IMR-90 (cell line): ENCODE measurements at regions not wholly inside any gene's neighbourhood (a gene's known extent, or its start where the extent isn't known, plus 50 kb on each side); places are given as distances from the start of the nearest gene placed in this dataset.

Experiments used
- ATAC-seq: fragments of 200-7000 bp; cut with Tn5 transposase; 2 replicates; pipeline ENCODE4 v1.9.1; 2020; ENCODE audit warnings: low read depth, mild to moderate bottlenecking, moderate library complexity
- BruUV-seq: library from RNA; stranded (reverse); fragments of 400-500 nt; replicated peaks from 2 replicates; lab custom pipeline; 2021; lab: Mats Ljungman, UMichigan
- CTCF ChIA-PET: fragments of 300-600 bp; formaldehyde crosslinking; extraction: SDS; loops from one replicate; lab custom pipeline; 2021; ENCODE audit warnings: antibody characterized with exemption; lab: Yijun Ruan, JAX
- POLR2A ChIA-PET: fragments of 300-600 bp; sonication (Branson Sonifier 250); formaldehyde crosslinking; loops from one replicate; lab custom pipeline; 2022; ENCODE audit warnings: antibody characterized with exemption; ENCODE audit not compliant: unreplicated experiment; lab: Charles Lee
- DNase-seq: peaks from one replicate; pipeline ENCODE4 v3.0.0; 2013
- H2AFZ ChIP-seq: replicated peaks from 2 replicates; pipeline ENCODE3; 2013; ENCODE audit warnings: low read length, mild to moderate bottlenecking; ENCODE audit not compliant: poor library complexity
- H2AK5ac ChIP-seq: 2 replicates; pipeline ENCODE4 v1.6.1; 2013; ENCODE audit warnings: low read depth, low read length, inconsistent platforms
- H2AK9ac ChIP-seq: replicated peaks from 2 replicates; pipeline ENCODE3; 2013; ENCODE audit warnings: mild to moderate bottlenecking, low read depth, low read length, moderate library complexity; ENCODE audit not compliant: poor library complexity
- H2BK120ac ChIP-seq: 2 replicates; pipeline ENCODE4 v1.6.1; 2013; ENCODE audit warnings: low read depth, low read length, inconsistent platforms
- H2BK15ac ChIP-seq: 3 replicates; pipeline ENCODE4 v1.6.1; 2013; ENCODE audit warnings: low read depth, low read length, inconsistent platforms
- H2BK20ac ChIP-seq: 2 replicates; pipeline ENCODE4 v1.6.1; 2013; ENCODE audit warnings: low read depth, mild to moderate bottlenecking, inconsistent platforms, low read length, moderate library complexity
- H2BK5ac ChIP-seq: 2 replicates; pipeline ENCODE4 v1.6.1; 2013; ENCODE audit warnings: mild to moderate bottlenecking, low read depth, low read length, inconsistent platforms; ENCODE audit not compliant: poor library complexity, severe bottlenecking
- H3K14ac ChIP-seq: replicated peaks from 2 replicates; pipeline ENCODE4 v1.6.1; 2013; ENCODE audit warnings: low read depth, low read length, inconsistent platforms
- H3K18ac ChIP-seq: 2 replicates; pipeline ENCODE4 v1.6.1; 2013; ENCODE audit warnings: low read depth, low read length, control low read depth
- H3K23ac ChIP-seq: 2 replicates; pipeline ENCODE4 v1.6.1; 2013; ENCODE audit warnings: low read depth, low read length, inconsistent platforms
- H3K27ac ChIP-seq: 2 replicates; pipeline ENCODE4 v1.5.1; 2013; ENCODE audit warnings: mild to moderate bottlenecking, control low read depth, low read length; ENCODE audit not compliant: insufficient read depth
- H3K27me3 ChIP-seq: 2 replicates; pipeline ENCODE4 v1.6.1; 2013; ENCODE audit warnings: low read length; ENCODE audit not compliant: control insufficient read depth, insufficient read depth
- H3K36me3 ChIP-seq: 2 replicates; pipeline ENCODE4 v1.6.1; 2013; ENCODE audit warnings: low read length, mixed read lengths; ENCODE audit not compliant: control insufficient read depth, insufficient read depth
- H3K4ac ChIP-seq: 2 replicates; pipeline ENCODE4 v1.6.1; 2013; ENCODE audit warnings: low read depth, low read length, inconsistent platforms
- H3K4me1 ChIP-seq: 2 replicates; pipeline ENCODE4 v1.6.1; 2013; ENCODE audit warnings: low read length, mixed read lengths; ENCODE audit not compliant: control insufficient read depth, insufficient read depth
- H3K4me2 ChIP-seq: 2 replicates; pipeline ENCODE4 v1.6.1; 2013; ENCODE audit warnings: low read depth, mild to moderate bottlenecking, control low read depth, low read length, moderate library complexity
- H3K4me3 ChIP-seq: 2 replicates; pipeline ENCODE4 v1.5.1; 2013; ENCODE audit warnings: low read depth, mild to moderate bottlenecking, control low read depth, low read length, moderate library complexity; ENCODE audit not compliant: insufficient read depth
- H3K56ac ChIP-seq: 2 replicates; pipeline ENCODE4 v1.6.1; 2013; ENCODE audit warnings: low read length, inconsistent platforms; ENCODE audit not compliant: insufficient read depth; ENCODE audit errors: extremely low read depth
- H3K79me1 ChIP-seq, 2 experiments: 2 replicates each; pipeline ENCODE4 v1.6.1; 2013; ENCODE audit warnings: low read length in 2 of 2, inconsistent platforms in 1 of 2, low read depth in 1 of 2
- H3K9ac ChIP-seq: 2 replicates; pipeline ENCODE4 v1.6.1; 2013; ENCODE audit warnings: low read depth, low read length, control low read depth
- H3K9me1 ChIP-seq: 2 replicates; pipeline ENCODE4 v1.6.1; 2013; ENCODE audit warnings: low read length, inconsistent platforms; ENCODE audit not compliant: insufficient read depth
- H3K9me3 ChIP-seq: 2 replicates; pipeline ENCODE4 v1.6.1; 2013; ENCODE audit warnings: low read length; ENCODE audit not compliant: control insufficient read depth, insufficient read depth
- H4K20me1 ChIP-seq: 2 replicates; pipeline ENCODE4 v1.6.1; 2013; ENCODE audit warnings: low read length, inconsistent platforms; ENCODE audit not compliant: insufficient read depth
- H4K5ac ChIP-seq: 2 replicates; pipeline ENCODE4 v1.6.1; 2013; ENCODE audit warnings: mild to moderate bottlenecking, low read depth, low read length, control low read depth
- H4K8ac ChIP-seq, 2 experiments: 2 replicates each; pipeline ENCODE4 v1.6.1; 2013; ENCODE audit warnings: low read depth in 2 of 2, low read length in 2 of 2, control low read depth in 1 of 2, inconsistent platforms in 1 of 2
- H4K91ac ChIP-seq: 2 replicates; pipeline ENCODE4 v1.6.1; 2013; ENCODE audit warnings: low read depth, low read length, inconsistent platforms; ENCODE audit not compliant: insufficient read depth
- FOS ChIP-seq: fragments of 150-350 bp; IDR thresholded peaks from 2 replicates; pipeline ENCODE4 v1.6.1; 2016; ENCODE audit warnings: low read depth, low read length
- POLR2A ChIP-seq: IDR thresholded peaks from 2 replicates; pipeline ENCODE4 v1.6.1; 2012; ENCODE audit warnings: mild to moderate bottlenecking, low read depth, low read length
- WGBS, 2 experiments: methylation state at CpG; one replicate each; pipeline versions ENCODE4 v1.1.5 to v1.1.7; 2013; ENCODE audit warnings: missing lambda C conversion rate in 2 of 2; ENCODE audit not compliant: insufficient read length in 1 of 2; ENCODE audit errors: extremely low coverage in 2 of 2; 5-methylcytosine and 5-hydroxymethylcytosine counted together
- dilution Hi-C: fragments of 300-500 bp; cut with HindIII; formaldehyde crosslinking; loops from one replicate; pipeline ENCODE4 v1.14.3; 2018; ENCODE audit warnings: low sequenced_read_pairs; ENCODE audit not compliant: unreplicated experiment
- in situ Hi-C: fragments of 300-500 bp; cut with MboI; formaldehyde crosslinking; loops from 3 replicates; pipeline ENCODE4 v1.14.3; 2019; ENCODE audit warnings: low sequenced_read_pairs, inconsistent platforms, mixed read lengths
- intact Hi-C: fragments of 100-400 bp; cut with micrococcal nuclease; formaldehyde crosslinking; loops from 2 replicates; pipeline ENCODE4 v1.10.0; 2022
- TF ChIP-seq, protein P1 (sequence below): conservative IDR thresholded peaks from 2 replicates; pipeline ENCODE4 v1.5.1; 2012; ENCODE audit warnings: mild to moderate bottlenecking, low read depth, low read length, improper control_type of control experiment

DNA sequence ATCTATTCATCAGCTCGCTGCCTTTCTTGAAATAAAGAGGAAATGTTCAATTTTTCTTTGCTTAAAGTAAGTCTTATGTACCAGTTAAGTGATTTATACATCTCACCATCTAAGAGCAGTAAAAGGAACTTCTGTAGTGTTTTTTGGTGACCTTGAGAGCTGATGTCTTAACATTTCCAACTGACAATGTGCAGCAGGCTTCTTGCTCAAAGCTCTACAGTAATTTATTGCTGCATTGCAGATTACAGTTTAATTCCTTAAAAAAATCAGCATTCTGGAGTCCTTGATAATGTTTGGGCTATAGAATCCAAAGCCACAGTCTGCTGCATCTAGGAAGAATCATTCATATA lies 61.6 kb downstream of the DIPK2A start:
- no peak overlapping the region for H3K4me2 ChIP-seq
- POLR2A ChIA-PET = no interaction called here
- H3K23ac ChIP-seq = no peak overlapping the region
- in situ Hi-C loops (no loop called here), intact Hi-C loops (no loop called here), dilution Hi-C loops (no loop called here)
- H2BK5ac ChIP-seq = no peak overlapping the region
- no peaks in the 10 kb centered on the region for H3K27me3 ChIP-seq
- no peaks in the 10 kb centered on the region for H3K79me1 ChIP-seq
- H2BK120ac ChIP-seq = no peak overlapping the region
- no peaks in the 10 kb centered on the region for H3K9me1 ChIP-seq
- ATAC-seq (no peak), DNase-seq (no peak)
- no TSS peak for BruUV-seq
- H2AFZ ChIP-seq = no peak overlapping the region
- no peak overlapping the region for H3K4me3 ChIP-seq
- no peak overlapping the region for H4K5ac ChIP-seq
- no peaks in the 10 kb centered on the region for H3K36me3 ChIP-seq
- H4K91ac ChIP-seq = no peak overlapping the region
- no peak overlapping the region for H2AK9ac ChIP-seq
- H2BK15ac ChIP-seq = no peak overlapping the region
- no peak overlapping the region for H3K18ac ChIP-seq
- H4K8ac ChIP-seq = no peak overlapping the region
- H3K14ac ChIP-seq = no peak overlapping the region
- TF ChIP-seq POLR2A = no peak
- no peak for TF ChIP-seq FOS
- TF ChIP-seq, protein P1, sequence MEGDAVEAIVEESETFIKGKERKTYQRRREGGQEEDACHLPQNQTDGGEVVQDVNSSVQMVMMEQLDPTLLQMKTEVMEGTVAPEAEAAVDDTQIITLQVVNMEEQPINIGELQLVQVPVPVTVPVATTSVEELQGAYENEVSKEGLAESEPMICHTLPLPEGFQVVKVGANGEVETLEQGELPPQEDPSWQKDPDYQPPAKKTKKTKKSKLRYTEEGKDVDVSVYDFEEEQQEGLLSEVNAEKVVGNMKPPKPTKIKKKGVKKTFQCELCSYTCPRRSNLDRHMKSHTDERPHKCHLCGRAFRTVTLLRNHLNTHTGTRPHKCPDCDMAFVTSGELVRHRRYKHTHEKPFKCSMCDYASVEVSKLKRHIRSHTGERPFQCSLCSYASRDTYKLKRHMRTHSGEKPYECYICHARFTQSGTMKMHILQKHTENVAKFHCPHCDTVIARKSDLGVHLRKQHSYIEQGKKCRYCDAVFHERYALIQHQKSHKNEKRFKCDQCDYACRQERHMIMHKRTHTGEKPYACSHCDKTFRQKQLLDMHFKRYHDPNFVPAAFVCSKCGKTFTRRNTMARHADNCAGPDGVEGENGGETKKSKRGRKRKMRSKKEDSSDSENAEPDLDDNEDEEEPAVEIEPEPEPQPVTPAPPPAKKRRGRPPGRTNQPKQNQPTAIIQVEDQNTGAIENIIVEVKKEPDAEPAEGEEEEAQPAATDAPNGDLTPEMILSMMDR = no peak
- CTCF ChIA-PET = no interaction called here
- no peak overlapping the region for H2AK5ac ChIP-seq
- no CpG with 5 or more reads among the region's 1 CpG for WGBS, 2 experiments
- no peaks in the 10 kb centered on the region for H3K9me3 ChIP-seq
- H3K4me1 ChIP-seq = peaks cover 4% of the 10 kb centered on the region; the same call in 1 of the 2 replicates
- H2BK20ac ChIP-seq = no peak overlapping the region
- no peak overlapping the region for H3K56ac ChIP-seq
- no peak overlapping the region for H3K9ac ChIP-seq
- no peak overlapping the region for H3K4ac ChIP-seq
- H3K27ac ChIP-seq = no peak overlapping the region
- H4K20me1 ChIP-seq = no peaks in the 10 kb centered on the region
